HG02610 (cell line): ENCODE measurements at regions not wholly inside any gene's neighbourhood (a gene's known extent, or its start where the extent isn't known, plus 50 kb on each side); places are given as distances from the start of the nearest gene placed in this dataset.
"Not testable (repeated sequence)": the region's sequence is repeated elsewhere in the genome, so short reads cannot be mapped to it uniquely, and the experiment has no call there.

ENCODE experiments used
- ATAC-seq: cut with Tn5 transposase; IDR thresholded peaks from one replicate; pipeline ENCODE4 v1.9.1; 2021; ENCODE audit warnings: mild to moderate bottlenecking, moderate library complexity; ENCODE audit not compliant: unreplicated experiment

- ATAC-seq: no peak
Measured at GRCh38 chr1:90826024-90826423, 108.9 kb upstream of the BARHL2 start.

- ATAC-seq: no peak
Measured at GRCh38 chr1:90824551-90824950, 107.4 kb upstream of the BARHL2 start.

- no peak for ATAC-seq
Measured at GRCh38 chr1:90823686-90824085, 106.6 kb upstream of the BARHL2 start.

GRCh38 chr1:90821788-90822359 is 104.8 kb upstream of the BARHL2 start:
- no peak for ATAC-seq

- ATAC-seq: no peak
Measured at GRCh38 chr1:90821152-90821787, 104.2 kb upstream of the BARHL2 start.

- no peak for ATAC-seq
Measured at GRCh38 chr1:90820745-90821144, 103.6 kb upstream of the BARHL2 start.

- no peak for ATAC-seq
Measured at GRCh38 chr1:90817399-90817798, 100.3 kb upstream of the BARHL2 start.

GRCh38 chr1:90812237-90812636 is 95.1 kb upstream of the BARHL2 start:
- ATAC-seq: not testable (repeated sequence)

- not testable (repeated sequence) for ATAC-seq
Measured at GRCh38 chr1:90811444-90811950, 94.4 kb upstream of the BARHL2 start.

GRCh38 chr1:90810681-90811080 is 93.6 kb upstream of the BARHL2 start:
- no peak for ATAC-seq

- ATAC-seq: no peak
Measured at GRCh38 chr1:90809996-90810395, 92.9 kb upstream of the BARHL2 start.

GRCh38 chr1:90809093-90809492 is 92.0 kb upstream of the BARHL2 start:
- ATAC-seq: no peak

- no peak for ATAC-seq
Measured at GRCh38 chr1:90807329-90807728, 90.2 kb upstream of the BARHL2 start.

- no peak for ATAC-seq
Measured at GRCh38 chr1:90802622-90803021, 85.5 kb upstream of the BARHL2 start.

GRCh38 chr1:90800012-90800717 is 83.1 kb upstream of the BARHL2 start:
- no peak for ATAC-seq

GRCh38 chr1:90799326-90799725 is 82.2 kb upstream of the BARHL2 start:
- no peak for ATAC-seq

GRCh38 chr1:90798883-90799282 is 81.8 kb upstream of the BARHL2 start:
- ATAC-seq: no peak

GRCh38 chr1:90798344-90798743 is 81.2 kb upstream of the BARHL2 start:
- no peak for ATAC-seq

GRCh38 chr1:90795431-90795830 is 78.3 kb upstream of the BARHL2 start:
- no peak for ATAC-seq

- no peak for ATAC-seq
Measured at GRCh38 chr1:90786709-90787108, 69.6 kb upstream of the BARHL2 start.

- no peak for ATAC-seq
Measured at GRCh38 chr1:90784186-90784847, 67.2 kb upstream of the BARHL2 start.

GRCh38 chr1:90783181-90783580 is 66.1 kb upstream of the BARHL2 start:
- no peak for ATAC-seq
